Subcutaneous abdominal adipose tissue (tissue), 5 donors: ENCODE measurements at regions not wholly inside any gene's neighbourhood (a gene's known extent, or its start where the extent isn't known, plus 50 kb on each side); places are given as distances from the start of the nearest gene placed in this dataset.

ENCODE experiments used
- H3K27ac ChIP-seq: one replicate; pipeline ENCODE4 v1.7.0; 2013; ENCODE audit warnings: low read depth, mild to moderate bottlenecking, inconsistent platforms, low read length, moderate library complexity
- H3K27me3 ChIP-seq, 5 donors: one replicate each; pipeline ENCODE4 v1.7.0; 2013; ENCODE audit warnings: low read length in 5 of 5, inconsistent platforms in 1 of 5; ENCODE audit not compliant: control insufficient read depth in 5 of 5, insufficient read depth in 4 of 5
- H3K36me3 ChIP-seq, 5 donors: one replicate each; pipeline ENCODE4 v1.7.0; 2013; ENCODE audit warnings: low read length in 5 of 5; ENCODE audit not compliant: control insufficient read depth in 5 of 5, insufficient read depth in 5 of 5
- H3K4me1 ChIP-seq, 5 donors: one replicate each; pipeline ENCODE4 v1.7.0; 2013; ENCODE audit warnings: low read length in 5 of 5, mild to moderate bottlenecking in 3 of 5, moderate library complexity in 1 of 5; ENCODE audit not compliant: control insufficient read depth in 5 of 5, insufficient read depth in 5 of 5
- H3K4me3 ChIP-seq, 5 donors: one replicate each; pipeline ENCODE4 v1.7.0; 2013; ENCODE audit warnings: low read length in 5 of 5, low read depth in 1 of 5
- H3K9ac ChIP-seq, 5 donors: one replicate each; pipeline ENCODE4 v1.7.0; 2013; ENCODE audit warnings: low read length in 5 of 5, mild to moderate bottlenecking in 4 of 5, moderate library complexity in 3 of 5
- H3K9me3 ChIP-seq, 5 donors: one replicate each; pipeline ENCODE4 v1.7.0; 2013; ENCODE audit warnings: low read length in 5 of 5; ENCODE audit not compliant: control insufficient read depth in 5 of 5
- donor health status: healthy.
- donor health status: healthy.
- donor health status: healthy.
- donor health status: healthy.
- donor health status: healthy.

GRCh38 chr9:96084331-96084734 is 208.8 kb downstream of the ERCC6L2 start:
- H3K9ac ChIP-seq: no peak overlapping the region
- H3K4me3 ChIP-seq: no peak overlapping the region
- H3K36me3 ChIP-seq: no peaks in the 10 kb centered on the region
- no peaks in the 10 kb centered on the region for H3K4me1 ChIP-seq
- no peak overlapping the region for H3K27ac ChIP-seq
- no peaks in the 10 kb centered on the region for H3K9me3 ChIP-seq
- peaks cover 5 to 21% (median 12%) of the 10 kb centered on the region in 5 donors for H3K27me3 ChIP-seq

- H3K9me3 ChIP-seq: no peaks in the 10 kb centered on the region
- H3K27me3 ChIP-seq: peaks cover 5 to 16% (median 12%) of the 10 kb centered on the region in 5 donors
- no peaks in the 10 kb centered on the region for H3K36me3 ChIP-seq
- H3K27ac ChIP-seq: no peak overlapping the region
- no peak overlapping the region for H3K9ac ChIP-seq
- H3K4me1 ChIP-seq: no peaks in the 10 kb centered on the region
- H3K4me3 ChIP-seq: no peak overlapping the region
Measured at GRCh38 chr9:96082516-96083232, 207.2 kb downstream of the ERCC6L2 start.

- Histone ChIP-seq H3K27me3 (no peaks in the 10 kb centered on the region), H3K9ac (no peak overlapping the region), H3K27ac (no peak overlapping the region), H3K36me3 (no peaks in the 10 kb centered on the region), H3K4me3 (no peak overlapping the region), H3K9me3 (no peaks in the 10 kb centered on the region), H3K4me1 (no peaks in the 10 kb centered on the region)
Measured at GRCh38 chr9:96080364-96080763, 204.9 kb downstream of the ERCC6L2 start.

GRCh38 chr9:96079779-96080178 is 204.3 kb downstream of the ERCC6L2 start:
- Histone ChIP-seq H3K4me3 (no peak overlapping the region), H3K9me3 (no peaks in the 10 kb centered on the region), H3K27ac (no peak overlapping the region), H3K4me1 (no peaks in the 10 kb centered on the region), H3K36me3 (no peaks in the 10 kb centered on the region), H3K9ac (no peak overlapping the region), H3K27me3 (no peaks in the 10 kb centered on the region)

GRCh38 chr9:96078897-96079490 is 203.5 kb downstream of the ERCC6L2 start:
- H3K9ac ChIP-seq: no peak overlapping the region
- no peak overlapping the region for H3K27ac ChIP-seq
- no peaks in the 10 kb centered on the region for H3K4me1 ChIP-seq
- H3K9me3 ChIP-seq: no peaks in the 10 kb centered on the region
- no peaks in the 10 kb centered on the region for H3K36me3 ChIP-seq
- H3K4me3 ChIP-seq: no peak overlapping the region
- no peaks in the 10 kb centered on the region for H3K27me3 ChIP-seq

GRCh38 chr9:96075757-96076156 is 200.3 kb downstream of the ERCC6L2 start:
- Histone ChIP-seq H3K27me3 (no peaks in the 10 kb centered on the region), H3K36me3 (no peaks in the 10 kb centered on the region), H3K4me1 (no peaks in the 10 kb centered on the region), H3K27ac (no peak overlapping the region), H3K4me3 (no peak overlapping the region), H3K9ac (no peak overlapping the region), H3K9me3 (no peaks in the 10 kb centered on the region)

- Histone ChIP-seq H3K27ac (no peak overlapping the region), H3K9ac (no peak overlapping the region), H3K36me3 (no peaks in the 10 kb centered on the region), H3K4me1 (no peaks in the 10 kb centered on the region), H3K4me3 (no peak overlapping the region), H3K27me3 (no peaks in the 10 kb centered on the region), H3K9me3 (no peaks in the 10 kb centered on the region)
Measured at GRCh38 chr9:96075111-96075510, 199.6 kb downstream of the ERCC6L2 start.

GRCh38 chr9:96073531-96074480 is 198.3 kb downstream of the ERCC6L2 start:
- H3K36me3 ChIP-seq: no peaks in the 10 kb centered on the region
- no peak overlapping the region for H3K27ac ChIP-seq
- H3K4me1 ChIP-seq: no peaks in the 10 kb centered on the region
- no peak overlapping the region for H3K9ac ChIP-seq
- no peaks in the 10 kb centered on the region for H3K27me3 ChIP-seq
- H3K4me3 ChIP-seq: no peak overlapping the region
- no peaks in the 10 kb centered on the region for H3K9me3 ChIP-seq

GRCh38 chr9:96072930-96073329 is 197.4 kb downstream of the ERCC6L2 start:
- no peak overlapping the region for H3K27ac ChIP-seq
- H3K4me3 ChIP-seq: no peak overlapping the region
- no peaks in the 10 kb centered on the region for H3K27me3 ChIP-seq
- no peak overlapping the region for H3K9ac ChIP-seq
- H3K36me3 ChIP-seq: no peaks in the 10 kb centered on the region
- H3K4me1 ChIP-seq: no peaks in the 10 kb centered on the region
- no peaks in the 10 kb centered on the region for H3K9me3 ChIP-seq

- Histone ChIP-seq H3K9me3 (no peaks in the 10 kb centered on the region), H3K36me3 (no peaks in the 10 kb centered on the region), H3K4me3 (no peak overlapping the region), H3K9ac (no peak overlapping the region), H3K27ac (no peak overlapping the region), H3K27me3 (no peaks in the 10 kb centered on the region), H3K4me1 (peaks cover 0 to 10% (median 8%) of the 10 kb centered on the region in 5 donors)
Measured at GRCh38 chr9:96071815-96072124, 196.3 kb downstream of the ERCC6L2 start.
